GM12874 (cell line): ENCODE measurements at regions not wholly inside any gene's neighbourhood (a gene's known extent, or its start where the extent isn't known, plus 50 kb on each side); places are given as distances from the start of the nearest gene placed in this dataset.

Source experiments
- CTCF ChIP-seq: IDR thresholded peaks from 2 replicates; pipeline ENCODE4 v1.5.1; 2011; ENCODE audit warnings: low read depth, mild to moderate bottlenecking, control low read depth, low read length, moderate library complexity; ENCODE audit not compliant: insufficient read depth

- TF ChIP-seq CTCF, result no peak
Observed at GRCh38 chr2:53424902-53425301, 342.7 kb upstream of the CHAC2 start.

GRCh38 chr2:53423465-53423864 is 344.1 kb upstream of the CHAC2 start:
- TF ChIP-seq CTCF, result no peak

GRCh38 chr2:53422979-53423378 is 344.6 kb upstream of the CHAC2 start:
- peak; percentile 64 for TF ChIP-seq CTCF

- TF ChIP-seq CTCF, result no peak
Observed at GRCh38 chr2:53417385-53417784, 350.2 kb upstream of the CHAC2 start.

- no peak for TF ChIP-seq CTCF
Observed at GRCh38 chr2:53407363-53408080, 360.1 kb upstream of the CHAC2 start.

GRCh38 chr2:53403792-53404413 is 363.7 kb upstream of the CHAC2 start:
- no peak for TF ChIP-seq CTCF

- no peak for TF ChIP-seq CTCF
Observed at GRCh38 chr2:53397085-53397484, 370.5 kb upstream of the CHAC2 start.
